ENCODE measurements at regions not wholly inside any gene's neighbourhood (a gene's known extent, or its start where the extent isn't known, plus 50 kb on each side); places are given as distances from the start of the nearest gene placed in this dataset.
"Not testable (repeated sequence)": the region's sequence is repeated elsewhere in the genome, so short reads cannot be mapped to it uniquely, and the experiment has no call there.

GRCh38 chr2:8380026-8380425, 301.8 kb upstream of the ID2 start:
- H4K20me1 ChIP-seq (ENCODE audit: insufficient read depth): no peaks in the 10 kb centered on the region

DNA sequence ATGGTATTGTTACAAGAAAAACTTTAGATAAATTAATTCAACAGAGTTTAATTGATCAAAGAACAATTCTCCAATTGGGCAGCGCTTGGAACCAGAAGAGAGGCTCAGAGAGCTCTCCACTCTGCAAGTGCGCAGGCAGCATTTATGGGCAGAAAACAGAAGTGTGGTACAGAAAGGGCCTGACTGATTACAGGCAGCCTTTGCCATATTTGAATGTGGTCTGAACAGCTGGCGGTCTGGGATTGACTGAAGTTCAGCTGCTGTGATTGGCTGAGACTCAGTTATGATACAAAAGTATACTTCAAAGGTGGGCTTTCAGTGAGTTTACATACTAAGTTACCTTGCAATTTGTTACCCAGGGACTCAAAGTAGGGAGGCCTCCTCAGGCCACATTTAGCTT, 301.3 kb upstream of the ID2 start:
- no peak overlapping the region for H3K9ac ChIP-seq
- 80 to 85% methylated on average over 3 of the region's 3 CpGs for WGBS, 2 experiments (ENCODE audit: low coverage in 1 of 2, low lambda C conversion rate in 2 of 2, missing lambda C conversion rate in 2 of 2)
- H3K36me3 ChIP-seq (ENCODE audit: low read depth): no peaks in the 10 kb centered on the region
- DNase-seq: no peak
- no peaks in the 10 kb centered on the region for H3K79me2 ChIP-seq (ENCODE audit: insufficient read depth)
- in situ Hi-C loops (cut with MboI): no loop called here
- H3K9me3 ChIP-seq (ENCODE audit: low read depth): no peaks in the 10 kb centered on the region
- peaks cover 8% of the 10 kb centered on the region for H3K4me1 ChIP-seq (ENCODE audit: insufficient read depth)
- H3K4me2 ChIP-seq (ENCODE audit: unreplicated experiment): no peak overlapping the region
- no peaks in the 10 kb centered on the region for H3K27me3 ChIP-seq (replicated peaks; ENCODE audit: insufficient read depth)
- H2AFZ ChIP-seq: no peak overlapping the region
- TF ChIP-seq EZH2phosphoT487 (IDR thresholded peaks at IDR 0.05; ENCODE audit: insufficient read depth, low read depth) (no peak), EZH2 (IDR thresholded peaks at IDR 0.05; ENCODE audit: insufficient read depth, poor library complexity, severe bottlenecking) (no peak)
- H3K4me3 ChIP-seq: no peak overlapping the region
- H3K9me2 ChIP-seq (ENCODE audit: insufficient read depth): no peaks in the 10 kb centered on the region
- H3F3A ChIP-seq (ENCODE audit: insufficient read depth): no peaks in the 10 kb centered on the region
- H3K27ac ChIP-seq: no peak overlapping the region
- H4K20me1 ChIP-seq (ENCODE audit: insufficient read depth): no peaks in the 10 kb centered on the region

More at GRCh38 chr2:8380026-8380425, 301.8 kb upstream of the ID2 start:
- Histone ChIP-seq H3K36me3 (ENCODE audit: low read depth) (no peaks in the 10 kb centered on the region), H3K4me3 (no peak overlapping the region), H3K9ac (no peak overlapping the region), H3K9me2 (ENCODE audit: insufficient read depth) (no peaks in the 10 kb centered on the region), H3K4me2 (ENCODE audit: unreplicated experiment) (no peak overlapping the region), H2AFZ (no peak overlapping the region), H3K79me2 (ENCODE audit: insufficient read depth) (no peaks in the 10 kb centered on the region), H3K27me3 (replicated peaks; ENCODE audit: insufficient read depth) (no peaks in the 10 kb centered on the region), H3K9me3 (ENCODE audit: low read depth) (no peaks in the 10 kb centered on the region), H3K4me1 (ENCODE audit: insufficient read depth) (peaks cover 8% of the 10 kb centered on the region), H3F3A (ENCODE audit: insufficient read depth) (no peaks in the 10 kb centered on the region), H3K27ac (no peak overlapping the region)
- TF ChIP-seq EZH2phosphoT487 (IDR thresholded peaks at IDR 0.05; ENCODE audit: insufficient read depth, low read depth) (no peak), EZH2 (IDR thresholded peaks at IDR 0.05; ENCODE audit: insufficient read depth, poor library complexity, severe bottlenecking) (no peak)
- WGBS, 2 experiments (ENCODE audit: low coverage in 1 of 2, low lambda C conversion rate in 2 of 2, missing lambda C conversion rate in 2 of 2): 80 to 87% methylated on average over 6 of the region's 6 CpGs
- in situ Hi-C loops (cut with MboI): no loop called here
- no peak for DNase-seq

DNA sequence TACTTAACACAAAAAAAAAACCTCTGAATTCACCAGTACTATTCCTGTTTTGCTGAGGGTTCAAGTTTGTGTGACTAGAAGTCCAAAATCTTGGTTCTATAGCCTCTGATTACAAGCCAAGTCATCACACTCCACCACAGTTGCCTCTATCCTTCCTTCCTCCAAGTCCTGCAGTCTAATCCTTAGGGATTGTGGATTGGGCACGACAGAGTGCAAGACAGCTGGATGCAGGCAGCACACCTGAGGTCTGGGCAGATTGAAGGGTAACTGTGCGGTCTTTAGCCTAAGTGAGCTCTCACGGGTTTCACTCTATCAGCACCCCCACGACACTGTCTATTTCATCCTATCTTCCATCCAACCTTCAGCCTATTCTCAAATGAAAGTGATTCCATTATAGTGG, 299.4 kb upstream of the ID2 start:
- Histone ChIP-seq H3K27ac (no peak overlapping the region), H3K4me1 (ENCODE audit: insufficient read depth) (no peaks in the 10 kb centered on the region), H3K27me3 (replicated peaks; ENCODE audit: insufficient read depth) (no peaks in the 10 kb centered on the region), H3K36me3 (ENCODE audit: low read depth) (no peaks in the 10 kb centered on the region), H4K20me1 (ENCODE audit: insufficient read depth) (no peaks in the 10 kb centered on the region), H2AFZ (no peak overlapping the region), H3F3A (ENCODE audit: insufficient read depth) (no peaks in the 10 kb centered on the region), H3K9me3 (ENCODE audit: low read depth) (no peaks in the 10 kb centered on the region), H3K9ac (no peak overlapping the region), H3K9me2 (ENCODE audit: insufficient read depth) (no peaks in the 10 kb centered on the region), H3K4me2 (ENCODE audit: unreplicated experiment) (no peak overlapping the region), H3K79me2 (ENCODE audit: insufficient read depth) (no peaks in the 10 kb centered on the region), H3K4me3 (no peak overlapping the region)
- WGBS, 2 experiments (ENCODE audit: low coverage in 1 of 2, low lambda C conversion rate in 2 of 2, missing lambda C conversion rate in 2 of 2): 66 to 75% methylated on average over 4 of the region's 4 CpGs
- in situ Hi-C loops (cut with MboI): no loop called here
- TF ChIP-seq EZH2phosphoT487 (IDR thresholded peaks at IDR 0.05; ENCODE audit: insufficient read depth, low read depth) (no peak), EZH2 (IDR thresholded peaks at IDR 0.05; ENCODE audit: insufficient read depth, poor library complexity, severe bottlenecking) (no peak)
- DNase-seq: no peak

GRCh38 chr2:8386748-8387147, 295.1 kb upstream of the ID2 start:
- H3K9me3 ChIP-seq (ENCODE audit: low read depth); DNase-seq; H4K20me1 ChIP-seq (ENCODE audit: insufficient read depth); H3F3A ChIP-seq (ENCODE audit: insufficient read depth); H3K27me3 ChIP-seq (replicated peaks; ENCODE audit: insufficient read depth); H3K9me2 ChIP-seq (ENCODE audit: insufficient read depth); H3K4me3 ChIP-seq; H3K79me2 ChIP-seq (ENCODE audit: insufficient read depth); H3K36me3 ChIP-seq (ENCODE audit: low read depth); H3K9ac ChIP-seq; H3K4me1 ChIP-seq (ENCODE audit: insufficient read depth); in situ Hi-C loops (cut with MboI); H3K27ac ChIP-seq; H2AFZ ChIP-seq; H3K4me2 ChIP-seq (ENCODE audit: unreplicated experiment): not testable (repeated sequence)
- WGBS, 2 experiments (ENCODE audit: low coverage in 1 of 2, low lambda C conversion rate in 2 of 2, missing lambda C conversion rate in 2 of 2): 71 to 80% methylated on average over 10 of the region's 10 CpGs

GRCh38 chr2:8388781-8389180, 293.1 kb upstream of the ID2 start:
- no peaks in the 10 kb centered on the region for H3K9me3 ChIP-seq (ENCODE audit: low read depth)
- no peak for DNase-seq
- H4K20me1 ChIP-seq (ENCODE audit: insufficient read depth): no peaks in the 10 kb centered on the region
- no peaks in the 10 kb centered on the region for H3K9me2 ChIP-seq (ENCODE audit: insufficient read depth)
- TF ChIP-seq EZH2phosphoT487 (IDR thresholded peaks at IDR 0.05; ENCODE audit: insufficient read depth, low read depth) (no peak), EZH2 (IDR thresholded peaks at IDR 0.05; ENCODE audit: insufficient read depth, poor library complexity, severe bottlenecking) (no peak)
- H3K4me1 ChIP-seq (ENCODE audit: insufficient read depth): peaks cover 8% of the 10 kb centered on the region; the same call in 1 of the 2 replicates
- no peak overlapping the region for H3K4me3 ChIP-seq
- in situ Hi-C loops (cut with MboI): no loop called here
- 0 out of 2 replicates have a peak, but pooled peaks cover 7% of the 10 kb centered on the region for H3F3A ChIP-seq (ENCODE audit: insufficient read depth)
- no peaks in the 10 kb centered on the region for H3K36me3 ChIP-seq (ENCODE audit: low read depth)
- 94 to 97% methylated on average over 2 of the region's 2 CpGs for whole genome bisulfite sequencing, 2 experiments (ENCODE audit: low coverage in 1 of 2, low lambda C conversion rate in 2 of 2, missing lambda C conversion rate in 2 of 2)
- no peaks in the 10 kb centered on the region for H3K27me3 ChIP-seq (replicated peaks; ENCODE audit: insufficient read depth)
- H3K4me2 ChIP-seq (ENCODE audit: unreplicated experiment): no peak overlapping the region
- no peaks in the 10 kb centered on the region for H3K79me2 ChIP-seq (ENCODE audit: insufficient read depth)
- H2AFZ ChIP-seq: no peak overlapping the region
- H3K9ac ChIP-seq: no peak overlapping the region
- H3K27ac ChIP-seq: no peak overlapping the region

All from GM23248 (cell line).